HG02840 (cell line): ENCODE measurements at regions not wholly inside any gene's neighbourhood (a gene's known extent, or its start where the extent isn't known, plus 50 kb on each side); places are given as distances from the start of the nearest gene placed in this dataset.
"Not testable (repeated sequence)": the region's sequence is repeated elsewhere in the genome, so short reads cannot be mapped to it uniquely, and the experiment has no call there.

Experiments used
- ATAC-seq: cut with Tn5 transposase; IDR thresholded peaks from one replicate; pipeline ENCODE4 v1.9.1; 2021; ENCODE audit warnings: mild to moderate bottlenecking, moderate library complexity, moderate number of reproducible peaks; ENCODE audit not compliant: unreplicated experiment, low FRiP score

GRCh38 chr20:53858516-53858915 is 211.9 kb downstream of the BCAS1 start:
- not testable (repeated sequence) for ATAC-seq

GRCh38 chr20:53857723-53858236 is 212.6 kb downstream of the BCAS1 start:
- ATAC-seq: no peak

DNA sequence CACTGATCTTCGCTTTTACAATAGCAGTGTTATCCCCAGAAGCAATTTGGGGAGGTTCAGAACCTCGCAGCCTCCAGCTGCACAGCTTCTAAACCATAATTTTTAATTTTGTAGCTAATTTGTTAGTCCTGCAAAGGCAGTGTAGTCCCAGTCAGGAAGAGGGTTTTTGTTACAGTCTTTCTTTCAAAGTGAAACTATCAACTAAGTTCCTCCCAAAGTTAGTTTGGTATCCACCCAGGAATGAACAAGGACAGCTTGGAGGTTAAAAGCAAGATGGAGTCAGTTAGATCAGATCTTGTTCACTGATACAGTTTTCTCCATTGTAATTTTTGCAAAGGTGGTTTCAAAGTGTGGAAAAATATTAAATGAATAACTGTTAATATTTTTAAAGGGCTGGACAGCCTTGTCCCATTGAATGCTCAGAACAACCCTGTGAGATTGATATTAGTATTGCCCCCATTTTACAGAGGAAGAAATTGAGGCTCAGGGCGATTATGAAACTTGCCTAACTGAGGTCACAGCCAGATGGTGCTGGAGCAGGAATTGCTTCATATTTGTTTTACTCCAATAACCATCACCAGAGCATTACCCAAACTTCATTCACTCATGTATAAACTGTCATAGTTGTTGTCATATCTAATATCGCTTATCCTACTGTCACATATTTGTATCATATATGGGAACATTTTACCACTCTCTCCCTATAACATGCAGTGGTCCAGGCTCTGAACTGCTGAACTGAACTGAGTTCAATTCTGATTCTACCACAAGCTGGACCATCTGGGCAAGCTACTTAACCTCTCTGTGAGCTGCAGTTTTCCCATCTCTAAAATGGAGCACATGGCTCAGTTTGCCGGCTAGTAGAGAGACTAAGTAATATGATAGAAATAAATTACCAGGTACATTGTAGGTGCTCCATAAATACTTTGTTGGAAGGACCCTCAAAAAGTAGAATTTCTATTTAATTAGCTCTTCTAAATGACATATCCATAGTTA is 213.8 kb downstream of the BCAS1 start:
- no peak for ATAC-seq

DNA sequence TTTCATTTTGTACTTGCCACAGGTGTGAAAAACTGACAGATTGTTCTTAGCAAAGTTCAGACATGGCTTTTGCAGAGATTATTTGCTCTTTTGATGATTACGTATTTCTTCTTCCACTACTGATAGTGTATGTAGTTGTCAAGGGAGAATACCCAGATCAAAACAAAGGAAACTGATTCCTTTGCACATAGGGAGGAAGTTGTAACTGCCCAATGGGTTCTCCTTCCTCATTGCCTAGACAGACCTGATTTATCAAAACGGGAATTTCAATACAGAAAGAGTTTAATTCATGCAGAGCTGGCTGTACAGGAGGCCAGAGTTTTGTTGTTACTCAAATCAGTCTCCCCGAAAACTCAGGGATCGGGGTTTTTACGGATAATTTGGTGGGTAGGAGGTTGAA is 214.7 kb downstream of the BCAS1 start:
- ATAC-seq: no peak

- ATAC-seq: not testable (repeated sequence)
Measured at GRCh38 chr20:53854609-53854926, 215.8 kb downstream of the BCAS1 start.

DNA sequence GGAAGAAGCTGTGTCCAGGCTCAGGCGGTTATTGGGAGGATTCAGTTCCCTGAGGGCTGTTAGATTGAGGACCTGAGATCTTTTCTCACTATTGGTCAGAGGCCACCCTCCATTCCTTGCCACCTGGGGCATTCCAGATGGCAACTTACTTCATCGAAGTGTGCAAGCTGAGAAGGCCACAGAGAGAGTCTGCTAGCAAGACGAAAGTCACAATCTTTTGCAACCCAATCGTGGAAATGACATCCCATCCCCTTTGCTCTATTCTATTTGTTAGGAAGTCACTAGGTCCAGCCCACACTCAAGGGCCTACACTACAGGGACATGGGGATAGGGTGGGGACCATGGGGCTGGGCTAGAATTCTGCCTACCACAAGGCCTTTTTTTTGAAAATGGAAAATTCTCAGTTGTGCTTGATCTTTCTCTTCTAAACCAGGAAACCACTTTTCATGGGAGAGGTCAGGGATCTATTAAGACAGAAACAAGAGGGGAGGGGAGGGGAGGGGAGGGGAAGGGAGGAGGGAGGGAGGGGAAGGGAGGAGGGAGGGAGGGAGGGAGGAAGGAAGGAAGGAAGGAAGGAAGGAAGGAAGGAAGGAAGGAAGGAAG is 217.2 kb downstream of the BCAS1 start:
- no peak for ATAC-seq

GRCh38 chr20:53852691-53853090 is 217.7 kb downstream of the BCAS1 start:
- ATAC-seq: no peak

DNA sequence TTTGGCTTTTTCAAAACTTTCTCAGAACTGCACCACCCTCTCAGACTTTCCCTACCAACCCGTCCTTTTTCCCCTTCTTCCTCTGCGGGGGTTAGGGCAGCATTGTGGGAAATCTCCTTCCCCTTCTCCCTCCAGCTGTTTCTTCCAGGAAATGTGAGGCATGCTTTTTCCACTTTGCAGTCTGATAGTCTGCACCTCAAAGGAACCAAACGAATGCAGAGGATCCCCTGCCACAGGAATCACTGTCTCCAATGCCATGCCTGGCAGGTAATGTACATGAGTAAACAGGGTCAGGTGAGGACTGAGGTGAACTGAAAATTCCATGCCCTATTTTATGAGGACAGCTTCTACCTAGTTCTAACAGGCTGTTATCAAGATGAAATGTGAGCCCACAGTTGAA is 218.4 kb downstream of the BCAS1 start:
- no peak for ATAC-seq

DNA sequence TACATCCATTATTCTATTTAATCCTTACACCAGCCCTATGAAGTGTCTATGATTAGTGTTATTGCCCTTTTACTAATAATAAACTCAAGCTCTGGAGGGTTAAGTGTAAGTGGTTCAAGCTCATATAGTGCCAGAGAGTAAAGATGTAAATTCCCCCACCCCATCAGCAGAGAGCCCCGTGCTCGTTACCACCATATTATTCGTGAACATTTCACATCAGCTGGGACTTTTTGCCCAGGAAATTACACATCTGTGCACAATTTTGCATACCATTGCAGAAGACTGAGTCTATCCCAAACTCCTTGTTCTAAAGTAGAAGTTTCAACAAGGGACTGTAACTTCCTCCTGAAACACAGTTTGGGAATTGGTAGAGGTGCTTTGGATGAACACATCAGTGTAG is 220.1 kb downstream of the BCAS1 start:
- ATAC-seq: no peak

GRCh38 chr20:53849471-53850059 is 220.8 kb downstream of the BCAS1 start:
- ATAC-seq: no peak

GRCh38 chr20:53848304-53848703 is 222.1 kb downstream of the BCAS1 start:
- ATAC-seq: no peak

DNA sequence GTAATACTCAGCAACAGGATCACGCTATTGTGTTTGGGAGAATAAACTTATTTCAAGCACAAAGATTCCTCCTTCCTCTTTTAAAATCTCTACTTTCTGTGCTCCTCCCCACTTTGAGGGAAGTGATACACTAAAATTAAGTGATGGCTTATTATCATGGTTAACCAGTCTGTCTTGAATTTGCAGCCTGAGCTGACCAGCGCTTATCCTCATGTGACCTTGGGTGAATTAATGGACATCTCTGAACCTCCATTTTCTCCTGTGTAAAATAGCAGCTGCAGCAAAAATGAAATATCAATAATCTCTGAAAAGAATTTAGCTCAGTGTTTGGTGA is 222.6 kb downstream of the BCAS1 start:
- no peak for ATAC-seq

GRCh38 chr20:53847139-53847836 is 223.1 kb downstream of the BCAS1 start:
- ATAC-seq: no peak

DNA sequence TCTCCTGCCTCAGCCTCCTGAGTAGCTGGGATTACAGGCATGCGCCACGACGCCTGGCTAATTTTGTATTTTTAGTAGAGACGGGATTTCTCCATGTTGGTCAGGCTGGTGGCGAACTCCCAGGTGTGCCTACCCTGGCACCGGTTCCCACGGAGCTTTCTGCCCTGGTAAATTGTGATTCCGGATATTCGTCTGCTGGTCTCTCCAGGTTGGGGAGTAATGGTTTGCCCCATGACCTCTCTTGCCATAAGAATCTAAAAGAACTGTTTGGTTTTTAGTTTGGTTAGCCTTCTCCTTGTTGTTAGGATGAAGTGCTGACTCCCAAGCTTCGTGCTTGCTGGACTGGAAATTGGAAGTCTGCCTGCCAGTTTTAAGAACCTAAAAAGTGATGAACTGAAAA is 223.8 kb downstream of the BCAS1 start:
- ATAC-seq: no peak

DNA sequence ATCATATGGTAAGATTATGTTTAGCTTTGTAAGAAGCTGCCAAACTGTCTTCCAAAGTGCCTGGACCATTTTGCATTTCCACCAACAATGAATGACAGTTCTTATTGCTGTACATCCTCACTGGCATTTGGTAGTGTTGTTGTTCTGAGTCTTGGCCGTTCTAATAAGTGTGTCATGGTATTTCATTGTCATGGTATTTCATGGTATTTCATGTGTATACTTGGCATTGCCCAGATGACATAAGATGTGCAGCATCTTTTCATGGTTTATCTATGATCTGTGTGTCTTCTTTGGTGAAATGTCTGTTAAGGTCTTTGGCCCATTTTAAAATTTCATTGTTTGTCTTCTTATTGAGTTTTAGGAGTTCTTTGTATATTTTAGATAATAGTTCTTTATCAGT is 224.4 kb downstream of the BCAS1 start:
- no peak for ATAC-seq

GRCh38 chr20:53844259-53844658 is 226.1 kb downstream of the BCAS1 start:
- ATAC-seq: no peak

GRCh38 chr20:53843645-53844044 is 226.7 kb downstream of the BCAS1 start:
- no peak for ATAC-seq

- no peak for ATAC-seq
Measured at GRCh38 chr20:53842301-53843099, 227.9 kb downstream of the BCAS1 start.

GRCh38 chr20:53841741-53842140 is 228.7 kb downstream of the BCAS1 start:
- no peak for ATAC-seq

GRCh38 chr20:53840532-53840931 is 229.9 kb downstream of the BCAS1 start:
- ATAC-seq: no peak
